ENCODE measurements at regions not wholly inside any gene's neighbourhood (a gene's known extent, or its start where the extent isn't known, plus 50 kb on each side); places are given as distances from the start of the nearest gene placed in this dataset.

- TF ChIP-seq POLR2A (IDR thresholded peaks at IDR 0.05): no peak
- no peak for TF ChIP-seq CTCF (IDR thresholded peaks at IDR 0.05)
- Histone ChIP-seq H3K27ac (no peak overlapping the region), H3K36me3 (replicated peaks in 1 of 2) (no peaks in the 10 kb centered on the region), H3K4me3 (no peak overlapping the region), H3K9me3 (replicated peaks in 1 of 3) (no peaks in the 10 kb centered on the region), H3K27me3 (peaks cover 6% of the 10 kb centered on the region), H3K4me1 (replicated peaks in 1 of 2) (no peaks in the 10 kb centered on the region)
- 73 to 81% (median 78%) methylated on average over 3 of the region's 3 CpGs for WGBS, 4 donors
- no peak for DNase-seq
- intact Hi-C loops (cut with DNase I): no loop called here
These were observed 86.5 kb downstream of the ADRA2C start for GRCh38 chr4:3852711-3853110.

GRCh38 chr4:3853388-3854035, 87.3 kb downstream of the ADRA2C start:
- H3K27ac ChIP-seq: no peak overlapping the region
- TF ChIP-seq CTCF (IDR thresholded peaks at IDR 0.05) (no peak), POLR2A (IDR thresholded peaks at IDR 0.05) (no peak)
- H3K4me1 ChIP-seq (replicated peaks in 1 of 2): no peaks in the 10 kb centered on the region
- H3K9me3 ChIP-seq (replicated peaks in 1 of 3): no peaks in the 10 kb centered on the region
- intact Hi-C loops (cut with DNase I): no loop called here
- 70 to 81% (median 73%) methylated on average over 8 to 10 of the region's 10 CpGs for WGBS, 4 donors
- no peaks in the 10 kb centered on the region for H3K36me3 ChIP-seq (replicated peaks in 1 of 2)
- no peak overlapping the region for H3K4me3 ChIP-seq
- peaks cover 6% of the 10 kb centered on the region for H3K27me3 ChIP-seq
- no peak for DNase-seq

- no peak for TF ChIP-seq POLR2A (IDR thresholded peaks at IDR 0.05)
- no peak for TF ChIP-seq CTCF (IDR thresholded peaks at IDR 0.05)
- H3K36me3 ChIP-seq (replicated peaks in 1 of 2): no peaks in the 10 kb centered on the region
- H3K4me1 ChIP-seq (replicated peaks in 1 of 2): no peaks in the 10 kb centered on the region
- no peak overlapping the region for H3K27ac ChIP-seq
- DNase-seq: no peak
- H3K27me3 ChIP-seq: peaks cover 16% of the 10 kb centered on the region
- no peak overlapping the region for H3K4me3 ChIP-seq
- intact Hi-C loops (cut with DNase I): no loop called here
- no peaks in the 10 kb centered on the region for H3K9me3 ChIP-seq (replicated peaks in 1 of 3)
- WGBS, 4 donors: 52 to 81% (median 55%) methylated on average over 5 to 8 of the region's 8 CpGs
These were observed 88.5 kb downstream of the ADRA2C start for GRCh38 chr4:3854661-3855060.

- no peaks in the 10 kb centered on the region for H3K4me1 ChIP-seq (replicated peaks in 1 of 2)
- H3K27ac ChIP-seq: no peak overlapping the region
- DNase-seq: no peak
- H3K36me3 ChIP-seq (replicated peaks in 1 of 2): no peaks in the 10 kb centered on the region
- H3K27me3 ChIP-seq: peaks cover 24% of the 10 kb centered on the region
- H3K9me3 ChIP-seq (replicated peaks in 1 of 3): no peaks in the 10 kb centered on the region
- intact Hi-C loops (cut with DNase I): no loop called here
- WGBS, 4 donors: 63 to 80% (median 68%) methylated on average over 9 of the region's 9 CpGs
- TF ChIP-seq POLR2A (IDR thresholded peaks at IDR 0.05) (no peak), CTCF (IDR thresholded peaks at IDR 0.05) (no peak)
- no peak overlapping the region for H3K4me3 ChIP-seq
These were observed 89.5 kb downstream of the ADRA2C start for GRCh38 chr4:3855646-3856045.
